DMS153 treated with DMSO at 0.1 percent for 48 hours (cell line): ENCODE measurements at regions not wholly inside any gene's neighbourhood (a gene's known extent, or its start where the extent isn't known, plus 50 kb on each side); places are given as distances from the start of the nearest gene placed in this dataset.
A peak's percentile ranks its signal among the peaks of the same experiment; 100 is the strongest.
"Not testable (repeated sequence)": the region's sequence is repeated elsewhere in the genome, so short reads cannot be mapped to it uniquely, and the experiment has no call there.

Source experiments
- DNase-seq: peaks from one replicate; lab custom pipeline; 2025; ENCODE audit not compliant: unreplicated experiment; lab: John Stamatoyannopoulos, UW

- no peak for DNase-seq
Observed at GRCh38 chr1:198932351-198932991, 293.6 kb downstream of the PTPRC start.

GRCh38 chr1:198933515-198934222 lies 294.8 kb downstream of the PTPRC start:
- no peak for DNase-seq

- DNase-seq: no peak
Observed at GRCh38 chr1:198934426-198934825, 295.6 kb downstream of the PTPRC start.

GRCh38 chr1:198934901-198935305 lies 296.1 kb downstream of the PTPRC start:
- DNase-seq: peak; percentile 54

GRCh38 chr1:198935306-198935921 lies 296.6 kb downstream of the PTPRC start:
- peak; percentile 91 for DNase-seq

- no peak for DNase-seq
Observed at GRCh38 chr1:198936371-198937083, 297.7 kb downstream of the PTPRC start.

GRCh38 chr1:198937231-198938031 lies 298.6 kb downstream of the PTPRC start:
- DNase-seq: peak; percentile 57

- DNase-seq: no peak
Observed at GRCh38 chr1:198939286-198939685, 300.4 kb downstream of the PTPRC start.

GRCh38 chr1:198939956-198940355 lies 301.1 kb downstream of the PTPRC start:
- no peak for DNase-seq

- no peak for DNase-seq
Observed at GRCh38 chr1:198942466-198942865, 303.6 kb downstream of the PTPRC start.

- no peak for DNase-seq
Observed at GRCh38 chr1:198943484-198944187, 304.8 kb downstream of the PTPRC start.

GRCh38 chr1:198947456-198947855 lies 308.6 kb downstream of the PTPRC start:
- DNase-seq: no peak

- no peak for DNase-seq
Observed at GRCh38 chr1:198948895-198949659, 310.2 kb downstream of the PTPRC start.

- DNase-seq: no peak
Observed at GRCh38 chr1:198950036-198950435, 311.2 kb downstream of the PTPRC start.

- no peak for DNase-seq
Observed at GRCh38 chr1:198955085-198955484, 316.2 kb downstream of the PTPRC start.

- no peak for DNase-seq
Observed at GRCh38 chr1:198957044-198957443, 318.2 kb downstream of the PTPRC start.

GRCh38 chr1:198959032-198959431 lies 320.2 kb downstream of the PTPRC start:
- DNase-seq: no peak

GRCh38 chr1:198959676-198960075 lies 320.8 kb downstream of the PTPRC start:
- DNase-seq: no peak

GRCh38 chr1:198963796-198964195 lies 325.0 kb downstream of the PTPRC start:
- not testable (repeated sequence) for DNase-seq
